HCT116 (cell line): ENCODE measurements at regions not wholly inside any gene's neighbourhood (a gene's known extent, or its start where the extent isn't known, plus 50 kb on each side); places are given as distances from the start of the nearest gene placed in this dataset.

Experiments used
- CTCF ChIP-seq, 3 experiments: fragments of 200-600 bp in 1 of 3; sonication (generic) in 1 of 3; IDR thresholded peaks in 2 of 3; conservative IDR thresholded peaks in 1 of 3; 2 replicates each; pipeline ENCODE4 v1.5.1; 2012 to 2017; ENCODE audit warnings: low read depth in 2 of 3, low read length in 2 of 3, antibody characterized with exemption in 1 of 3, borderline replicate concordance in 1 of 3, control low read depth in 1 of 3, mild to moderate bottlenecking in 1 of 3, mixed read lengths in 1 of 3, mixed run types in 1 of 3, moderate library complexity in 1 of 3; ENCODE audit not compliant: insufficient read depth in 1 of 3
- EZH2 ChIP-seq: fragments of 200-600 bp; sonication (generic); IDR thresholded peaks from 2 replicates; pipeline ENCODE4 v1.6.1; 2017; ENCODE audit warnings: antibody characterized with exemption, mixed run types
- JUND ChIP-seq: IDR thresholded peaks from 2 replicates; pipeline ENCODE4 v1.6.1; 2012
- RAD21 ChIP-seq: IDR thresholded peaks from 2 replicates; pipeline ENCODE4 v1.6.1; 2012; ENCODE audit warnings: low read depth, mild to moderate bottlenecking
- YY1 ChIP-seq: IDR thresholded peaks from 2 replicates; pipeline ENCODE4 v1.6.1; 2011; ENCODE audit warnings: low read length, low read depth, moderate library complexity, mild to moderate bottlenecking; ENCODE audit not compliant: insufficient replicate concordance; ENCODE audit errors: extremely low read depth

- TF ChIP-seq CTCF (IDR thresholded peaks at IDR 0.05 in 2 of 3, conservative IDR thresholded peaks at IDR 0.05 in 1 of 3; ENCODE audit: borderline replicate concordance in 1 of 3, insufficient read depth in 1 of 3, low read depth in 2 of 3, low read length in 2 of 3) (no peak), RAD21 (no peak), EZH2 (no peak), YY1 (no peak), JUND (no peak)
Measured at GRCh38 chr1:184190616-184191015, 139.1 kb downstream of the TSEN15 start.
